ENCODE measurements at regions not wholly inside any gene's neighbourhood (a gene's known extent, or its start where the extent isn't known, plus 50 kb on each side); places are given as distances from the start of the nearest gene placed in this dataset.

DNA sequence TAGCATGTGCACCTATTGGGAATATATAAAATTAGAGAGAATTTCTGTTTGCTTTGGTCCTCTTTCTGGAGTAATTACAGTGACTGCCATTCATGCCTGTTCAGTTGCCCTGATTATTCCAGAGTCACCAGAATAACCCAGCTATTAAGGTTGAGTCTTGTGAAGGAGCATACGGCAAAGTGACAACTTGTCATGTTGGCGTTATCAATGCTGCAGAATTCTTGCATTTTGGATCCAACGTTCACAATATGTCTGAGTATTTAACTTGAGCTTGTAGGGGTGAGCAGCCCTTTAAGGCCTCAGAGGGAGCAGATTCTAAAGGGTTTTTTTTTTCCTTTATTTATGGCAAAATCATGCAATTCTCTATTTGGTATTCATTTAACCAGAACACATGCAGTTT lies 419.4 kb upstream of the MGMT start:
- Histone ChIP-seq H2AFZ (replicated peaks) (no peak overlapping the region), H3K9me3 (ENCODE audit: low read depth) (no peaks in the 10 kb centered on the region), H3K4me3 (no peak overlapping the region), H3K27me3 (no peaks in the 10 kb centered on the region), H3K79me2 (ENCODE audit: low read depth) (no peaks in the 10 kb centered on the region), H4K20me1 (ENCODE audit: low read depth) (no peaks in the 10 kb centered on the region), H3K9ac (no peak overlapping the region), H3K27ac (no peak overlapping the region), H3K4me1 (peaks cover 23% of the 10 kb centered on the region), H3F3A (ENCODE audit: low read depth) (no peaks in the 10 kb centered on the region), H3K4me2 (no peak overlapping the region), H3K36me3 (no peaks in the 10 kb centered on the region)
- H3K9me3 Mint-ChIP-seq: no peaks in the 10 kb centered on the region
- TF ChIP-seq EZH2 (IDR thresholded peaks at IDR 0.05): no peak
- TF ChIP-seq EZH2phosphoT487 (IDR thresholded peaks at IDR 0.05): no peak
- TF ChIP-seq, protein P1, sequence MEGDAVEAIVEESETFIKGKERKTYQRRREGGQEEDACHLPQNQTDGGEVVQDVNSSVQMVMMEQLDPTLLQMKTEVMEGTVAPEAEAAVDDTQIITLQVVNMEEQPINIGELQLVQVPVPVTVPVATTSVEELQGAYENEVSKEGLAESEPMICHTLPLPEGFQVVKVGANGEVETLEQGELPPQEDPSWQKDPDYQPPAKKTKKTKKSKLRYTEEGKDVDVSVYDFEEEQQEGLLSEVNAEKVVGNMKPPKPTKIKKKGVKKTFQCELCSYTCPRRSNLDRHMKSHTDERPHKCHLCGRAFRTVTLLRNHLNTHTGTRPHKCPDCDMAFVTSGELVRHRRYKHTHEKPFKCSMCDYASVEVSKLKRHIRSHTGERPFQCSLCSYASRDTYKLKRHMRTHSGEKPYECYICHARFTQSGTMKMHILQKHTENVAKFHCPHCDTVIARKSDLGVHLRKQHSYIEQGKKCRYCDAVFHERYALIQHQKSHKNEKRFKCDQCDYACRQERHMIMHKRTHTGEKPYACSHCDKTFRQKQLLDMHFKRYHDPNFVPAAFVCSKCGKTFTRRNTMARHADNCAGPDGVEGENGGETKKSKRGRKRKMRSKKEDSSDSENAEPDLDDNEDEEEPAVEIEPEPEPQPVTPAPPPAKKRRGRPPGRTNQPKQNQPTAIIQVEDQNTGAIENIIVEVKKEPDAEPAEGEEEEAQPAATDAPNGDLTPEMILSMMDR (IDR thresholded peaks at IDR 0.05): no peak
- no peaks in the 10 kb centered on the region for H3K36me3 Mint-ChIP-seq
- H3K27me3 Mint-ChIP-seq (ENCODE audit: insufficient read depth, low read depth): peaks cover 2% of the 10 kb centered on the region
- no peak overlapping the region for H3K4me3 Mint-ChIP-seq
- DNase-seq (ENCODE audit: low spot score): no peak
- no peak overlapping the region for H3K27ac Mint-ChIP-seq
- peaks cover 12% of the 10 kb centered on the region for H3K4me1 Mint-ChIP-seq

GRCh38 chr10:129048513-129048912 lies 418.5 kb upstream of the MGMT start:
- TF ChIP-seq EZH2phosphoT487 (IDR thresholded peaks at IDR 0.05) (no peak), EZH2 (IDR thresholded peaks at IDR 0.05) (no peak)
- TF ChIP-seq, protein P1 (IDR thresholded peaks at IDR 0.05): no peak
- Histone ChIP-seq H3F3A (ENCODE audit: low read depth) (no peaks in the 10 kb centered on the region), H3K27me3 (no peaks in the 10 kb centered on the region), H3K79me2 (ENCODE audit: low read depth) (no peaks in the 10 kb centered on the region), H2AFZ (replicated peaks) (no peak overlapping the region), H3K36me3 (no peaks in the 10 kb centered on the region), H3K4me3 (no peak overlapping the region), H3K4me1 (peaks cover 14% of the 10 kb centered on the region), H3K9ac (no peak overlapping the region), H4K20me1 (ENCODE audit: low read depth) (no peaks in the 10 kb centered on the region), H3K9me3 (ENCODE audit: low read depth) (no peaks in the 10 kb centered on the region), H3K4me2 (no peak overlapping the region), H3K27ac (no peak overlapping the region)
- Mint-ChIP-seq H3K9me3 (no peaks in the 10 kb centered on the region), H3K27ac (no peak overlapping the region), H3K4me1 (peaks cover 6% of the 10 kb centered on the region), H3K36me3 (no peaks in the 10 kb centered on the region), H3K27me3 (ENCODE audit: insufficient read depth, low read depth) (peaks cover 2% of the 10 kb centered on the region), H3K4me3 (no peak overlapping the region)
- no peak for DNase-seq (ENCODE audit: low spot score)

DNA sequence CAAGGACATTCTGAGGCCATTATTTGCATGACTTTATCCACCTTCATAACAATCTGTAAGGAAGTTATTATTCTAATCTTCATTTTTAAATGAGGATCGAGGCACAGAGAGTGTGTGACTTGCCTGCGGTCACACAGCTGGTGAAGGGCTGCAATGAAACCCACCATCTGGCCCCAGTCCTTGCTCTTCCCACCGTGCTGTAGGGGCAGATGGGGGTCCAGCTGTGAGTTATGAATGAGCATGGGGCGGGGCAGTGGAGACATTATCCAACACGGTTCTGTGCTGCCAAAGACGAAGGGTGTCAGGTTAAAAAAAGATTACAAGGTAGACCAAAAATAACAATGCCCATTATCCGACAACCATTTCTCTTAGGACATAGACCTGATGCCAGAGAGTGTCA lies 417.5 kb upstream of the MGMT start:
- peaks cover 2% of the 10 kb centered on the region for H3K27me3 Mint-ChIP-seq (ENCODE audit: insufficient read depth, low read depth)
- H3K27ac Mint-ChIP-seq: no peak overlapping the region

More for the DNA sequence above, 417.5 kb upstream of the MGMT start:
- Histone ChIP-seq H3K79me2 (ENCODE audit: low read depth) (no peaks in the 10 kb centered on the region), H3K27ac (no peak overlapping the region), H3K9me3 (ENCODE audit: low read depth) (no peaks in the 10 kb centered on the region), H3F3A (ENCODE audit: low read depth) (no peaks in the 10 kb centered on the region), H3K4me2 (no peak overlapping the region), H3K36me3 (no peaks in the 10 kb centered on the region), H3K27me3 (no peaks in the 10 kb centered on the region), H3K4me3 (no peak overlapping the region), H2AFZ (replicated peaks) (no peak overlapping the region), H4K20me1 (ENCODE audit: low read depth) (no peaks in the 10 kb centered on the region), H3K4me1 (peaks cover 5% of the 10 kb centered on the region), H3K9ac (no peak overlapping the region)
- H3K9me3 Mint-ChIP-seq: no peaks in the 10 kb centered on the region
- H3K4me3 Mint-ChIP-seq: no peak overlapping the region
- no peaks in the 10 kb centered on the region for H3K36me3 Mint-ChIP-seq
- TF ChIP-seq, protein P1 (IDR thresholded peaks at IDR 0.05): no peak
- no peak for TF ChIP-seq EZH2phosphoT487 (IDR thresholded peaks at IDR 0.05)
- TF ChIP-seq EZH2 (IDR thresholded peaks at IDR 0.05): no peak
- no peaks in the 10 kb centered on the region for H3K4me1 Mint-ChIP-seq
- DNase-seq (ENCODE audit: low spot score): no peak
